Fibroblast of mammary gland (primary cell): ENCODE measurements at regions not wholly inside any gene's neighbourhood (a gene's known extent, or its start where the extent isn't known, plus 50 kb on each side); places are given as distances from the start of the nearest gene placed in this dataset.

Experiments used
- DNase-seq: peaks from one replicate; pipeline ENCODE4 v3.0.0-alpha.2; 2010; ENCODE audit warnings: low read depth
- H3K4me3 ChIP-seq: 2 replicates; pipeline ENCODE4 v1.5.1; 2011; ENCODE audit warnings: low read depth, mild to moderate bottlenecking, low read length, moderate library complexity; ENCODE audit not compliant: control insufficient read depth
- TF ChIP-seq, protein P1 (sequence below): conservative IDR thresholded peaks from 2 replicates; pipeline ENCODE4 v1.5.1; 2011; ENCODE audit warnings: low read depth, low read length, inconsistent platforms; ENCODE audit not compliant: control insufficient read depth, insufficient read depth

- no peak overlapping the region for H3K4me3 ChIP-seq
- DNase-seq, result peak; percentile 81
- TF ChIP-seq, protein P1, sequence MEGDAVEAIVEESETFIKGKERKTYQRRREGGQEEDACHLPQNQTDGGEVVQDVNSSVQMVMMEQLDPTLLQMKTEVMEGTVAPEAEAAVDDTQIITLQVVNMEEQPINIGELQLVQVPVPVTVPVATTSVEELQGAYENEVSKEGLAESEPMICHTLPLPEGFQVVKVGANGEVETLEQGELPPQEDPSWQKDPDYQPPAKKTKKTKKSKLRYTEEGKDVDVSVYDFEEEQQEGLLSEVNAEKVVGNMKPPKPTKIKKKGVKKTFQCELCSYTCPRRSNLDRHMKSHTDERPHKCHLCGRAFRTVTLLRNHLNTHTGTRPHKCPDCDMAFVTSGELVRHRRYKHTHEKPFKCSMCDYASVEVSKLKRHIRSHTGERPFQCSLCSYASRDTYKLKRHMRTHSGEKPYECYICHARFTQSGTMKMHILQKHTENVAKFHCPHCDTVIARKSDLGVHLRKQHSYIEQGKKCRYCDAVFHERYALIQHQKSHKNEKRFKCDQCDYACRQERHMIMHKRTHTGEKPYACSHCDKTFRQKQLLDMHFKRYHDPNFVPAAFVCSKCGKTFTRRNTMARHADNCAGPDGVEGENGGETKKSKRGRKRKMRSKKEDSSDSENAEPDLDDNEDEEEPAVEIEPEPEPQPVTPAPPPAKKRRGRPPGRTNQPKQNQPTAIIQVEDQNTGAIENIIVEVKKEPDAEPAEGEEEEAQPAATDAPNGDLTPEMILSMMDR, result peak; percentile 91
Measured at GRCh38 chr3:132253262-132253878, 63.8 kb upstream of the ACP3 start.

GRCh38 chr3:132254076-132254755 is 63.0 kb upstream of the ACP3 start:
- no peak overlapping the region for H3K4me3 ChIP-seq
- peak; percentile 59 for DNase-seq
- TF ChIP-seq, protein P1, result no peak

DNA sequence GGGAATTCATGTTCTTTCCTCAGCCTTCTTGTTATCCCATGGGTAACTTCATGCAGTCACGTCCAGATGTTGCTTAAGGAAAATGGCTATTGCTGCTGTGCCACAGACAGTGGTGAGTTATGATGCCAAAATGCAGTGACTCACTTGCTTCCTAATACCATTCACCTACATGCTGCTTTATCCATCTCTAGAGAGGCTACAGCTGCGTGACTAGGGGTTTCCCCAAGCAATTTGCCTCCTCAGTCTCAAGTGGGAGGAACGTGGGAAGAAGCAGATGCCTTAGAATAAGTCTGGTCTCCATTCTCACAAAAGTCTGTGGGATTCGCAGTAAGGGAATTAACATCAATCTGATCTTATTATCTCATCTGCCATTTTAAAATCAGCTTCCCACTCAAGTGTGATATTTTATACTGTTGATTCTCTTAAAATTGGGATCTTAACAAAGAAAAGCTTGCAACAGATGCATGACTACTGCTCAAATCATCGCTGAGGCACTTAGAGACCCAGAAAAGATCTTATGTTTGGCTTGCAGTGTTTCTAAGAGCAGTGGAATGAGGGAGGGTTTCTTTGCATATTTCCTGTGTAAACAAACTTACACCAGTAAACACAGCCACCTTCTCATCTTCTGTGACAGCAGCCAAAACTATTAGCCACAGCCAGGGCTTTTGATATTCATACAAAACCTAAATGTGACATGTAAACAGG is 62.0 kb upstream of the ACP3 start:
- no peak overlapping the region for H3K4me3 ChIP-seq
- TF ChIP-seq, protein P1, result no peak
- peak; percentile 96 for DNase-seq

- no peak overlapping the region for H3K4me3 ChIP-seq
- peak; percentile 75 for DNase-seq
- TF ChIP-seq, protein P1, result peak; percentile 72
Measured at GRCh38 chr3:132256989-132257388, 60.2 kb upstream of the ACP3 start.

DNA sequence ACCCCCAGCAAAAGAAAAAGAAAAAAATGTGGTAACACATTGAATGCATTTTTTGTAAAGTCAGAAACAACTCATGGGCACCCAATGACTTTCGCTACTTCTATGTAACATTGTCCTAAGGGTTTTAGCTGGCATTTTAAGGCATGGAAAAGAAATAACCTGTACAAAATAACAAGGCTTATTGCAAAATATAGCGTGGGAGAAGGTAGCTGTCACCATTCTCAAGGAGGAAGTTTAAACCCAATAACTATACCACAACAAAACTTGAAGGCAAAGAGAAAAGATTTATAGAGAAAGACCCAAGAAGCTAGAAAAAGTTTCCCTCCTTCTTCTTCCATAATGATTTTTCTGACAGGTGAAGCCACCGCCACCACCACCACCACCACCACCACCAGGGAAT is 55.7 kb upstream of the ACP3 start:
- no peak overlapping the region for H3K4me3 ChIP-seq
- TF ChIP-seq, protein P1, result no peak
- DNase-seq, result no peak

- TF ChIP-seq, protein P1, result no peak
- DNase-seq, result no peak
- H3K4me3 ChIP-seq, result no peak overlapping the region
Measured at GRCh38 chr3:132262305-132262704, 54.9 kb upstream of the ACP3 start.
